NB4 (cell line): ENCODE measurements at regions not wholly inside any gene's neighbourhood (a gene's known extent, or its start where the extent isn't known, plus 50 kb on each side); places are given as distances from the start of the nearest gene placed in this dataset.
"Not testable (repeated sequence)": the region's sequence is repeated elsewhere in the genome, so short reads cannot be mapped to it uniquely, and the experiment has no call there.

Experiments used
- MYC ChIP-seq: IDR thresholded peaks from 2 replicates; pipeline ENCODE4 v1.6.1; 2011; ENCODE audit warnings: low read depth, low read length
- POLR2A ChIP-seq: IDR thresholded peaks from 2 replicates; pipeline ENCODE4 v1.6.1; 2011; ENCODE audit warnings: mild to moderate bottlenecking; ENCODE audit not compliant: insufficient read length; ENCODE audit errors: extremely low read depth
- TF ChIP-seq, protein P1 (sequence below): IDR thresholded peaks from one replicate; pipeline ENCODE4 v1.5.1; 2012; ENCODE audit warnings: low read depth, low read length

DNA sequence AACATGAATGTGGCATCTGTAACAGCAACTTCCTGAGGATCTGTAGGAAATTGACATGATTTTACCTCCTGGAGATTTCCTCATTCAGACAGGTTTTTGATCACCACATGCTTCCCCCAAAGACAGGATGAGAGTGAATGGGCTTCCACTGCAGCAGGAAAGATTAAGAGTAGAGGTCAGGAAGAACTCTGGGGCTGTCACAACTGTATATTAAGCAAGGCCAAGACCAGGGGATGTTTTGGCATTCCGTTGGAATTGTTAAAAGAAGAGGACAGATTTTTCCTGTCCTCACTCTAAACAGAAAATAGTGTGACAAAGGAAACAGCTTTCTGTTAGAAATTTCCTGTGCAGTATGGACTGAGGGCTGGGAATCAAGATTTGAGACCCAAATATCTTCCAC lies 363.1 kb upstream of the FRG2C start:
- not testable (repeated sequence) for TF ChIP-seq POLR2A, MYC
- TF ChIP-seq, protein P1, sequence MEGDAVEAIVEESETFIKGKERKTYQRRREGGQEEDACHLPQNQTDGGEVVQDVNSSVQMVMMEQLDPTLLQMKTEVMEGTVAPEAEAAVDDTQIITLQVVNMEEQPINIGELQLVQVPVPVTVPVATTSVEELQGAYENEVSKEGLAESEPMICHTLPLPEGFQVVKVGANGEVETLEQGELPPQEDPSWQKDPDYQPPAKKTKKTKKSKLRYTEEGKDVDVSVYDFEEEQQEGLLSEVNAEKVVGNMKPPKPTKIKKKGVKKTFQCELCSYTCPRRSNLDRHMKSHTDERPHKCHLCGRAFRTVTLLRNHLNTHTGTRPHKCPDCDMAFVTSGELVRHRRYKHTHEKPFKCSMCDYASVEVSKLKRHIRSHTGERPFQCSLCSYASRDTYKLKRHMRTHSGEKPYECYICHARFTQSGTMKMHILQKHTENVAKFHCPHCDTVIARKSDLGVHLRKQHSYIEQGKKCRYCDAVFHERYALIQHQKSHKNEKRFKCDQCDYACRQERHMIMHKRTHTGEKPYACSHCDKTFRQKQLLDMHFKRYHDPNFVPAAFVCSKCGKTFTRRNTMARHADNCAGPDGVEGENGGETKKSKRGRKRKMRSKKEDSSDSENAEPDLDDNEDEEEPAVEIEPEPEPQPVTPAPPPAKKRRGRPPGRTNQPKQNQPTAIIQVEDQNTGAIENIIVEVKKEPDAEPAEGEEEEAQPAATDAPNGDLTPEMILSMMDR: not testable (repeated sequence)
